ENCODE measurements at regions not wholly inside any gene's neighbourhood (a gene's known extent, or its start where the extent isn't known, plus 50 kb on each side); places are given as distances from the start of the nearest gene placed in this dataset.

- TF ChIP-seq REST (IDR thresholded peaks at IDR 0.05; ENCODE audit: unreplicated experiment) (no peak), ZNF114 (CRISPR knock-in tag; IDR thresholded peaks at IDR 0.05) (no peak), POLR2AphosphoS5 (IDR thresholded peaks at IDR 0.05; ENCODE audit: low read depth) (no peak)
These were observed 875.1 kb downstream of the NSUN3 start (continued) for GRCh38 chr3:94937980-94938379.

GRCh38 chr3:94946683-94947082, 883.8 kb downstream of the NSUN3 start:
- H3K4me2 ChIP-seq: no peak overlapping the region
- Mint-ChIP-seq H3K27me3 (ENCODE audit: insufficient read depth, low read depth, poor library complexity) (no peaks in the 10 kb centered on the region), H3K27ac (no peak overlapping the region), H3K4me1 (no peaks in the 10 kb centered on the region), H3K4me3 (no peak overlapping the region), H3K36me3 (ENCODE audit: low read depth) (no peaks in the 10 kb centered on the region; the same call in 2 of the 3 replicates), H3K9me3 (peaks cover 5% of the 10 kb centered on the region; the same call in 2 of the 3 replicates)
- peaks cover 10% of the 10 kb centered on the region for H3K9me2 ChIP-seq (ENCODE audit: insufficient read depth)
- no peak overlapping the region for H3K27ac ChIP-seq (ENCODE audit: low read depth)
- ATAC-seq (no peak), DNase-seq (ENCODE audit: low spot score) (no peak)
- no peaks in the 10 kb centered on the region for H3K4me1 ChIP-seq (ENCODE audit: insufficient read depth)
- no peaks in the 10 kb centered on the region for H3K27me3 ChIP-seq (ENCODE audit: insufficient read depth)
- H3F3A ChIP-seq (replicated peaks; ENCODE audit: low read depth): no peaks in the 10 kb centered on the region
- no peak overlapping the region for H2AFZ ChIP-seq
- H3K4me3 ChIP-seq: no peak overlapping the region
- H3K79me2 ChIP-seq (replicated peaks; ENCODE audit: insufficient read depth): no peaks in the 10 kb centered on the region
- no peaks in the 10 kb centered on the region for H4K20me1 ChIP-seq (replicated peaks; ENCODE audit: insufficient read depth)
- H3K36me3 ChIP-seq (ENCODE audit: insufficient read depth): no peaks in the 10 kb centered on the region
- TF ChIP-seq ETS1 (IDR thresholded peaks at IDR 0.05): no peak
- TF ChIP-seq EZH2 (IDR thresholded peaks at IDR 0.05; ENCODE audit: low read depth, unreplicated experiment): no peak
- no peak for TF ChIP-seq REST (IDR thresholded peaks at IDR 0.05; ENCODE audit: unreplicated experiment)
- no peak for TF ChIP-seq JUNB (IDR thresholded peaks at IDR 0.05; ENCODE audit: unreplicated experiment)
- TF ChIP-seq EZH2phosphoT487 (IDR thresholded peaks at IDR 0.05; ENCODE audit: unreplicated experiment): no peak
- TF ChIP-seq ZNF462 (CRISPR knock-in tag; IDR thresholded peaks at IDR 0.05): no peak
- TF ChIP-seq ZNF114 (CRISPR knock-in tag; IDR thresholded peaks at IDR 0.05): no peak

Measured in GM23338 (cell line).